ENCODE measurements at regions not wholly inside any gene's neighbourhood (a gene's known extent, or its start where the extent isn't known, plus 50 kb on each side); places are given as distances from the start of the nearest gene placed in this dataset.

DNA sequence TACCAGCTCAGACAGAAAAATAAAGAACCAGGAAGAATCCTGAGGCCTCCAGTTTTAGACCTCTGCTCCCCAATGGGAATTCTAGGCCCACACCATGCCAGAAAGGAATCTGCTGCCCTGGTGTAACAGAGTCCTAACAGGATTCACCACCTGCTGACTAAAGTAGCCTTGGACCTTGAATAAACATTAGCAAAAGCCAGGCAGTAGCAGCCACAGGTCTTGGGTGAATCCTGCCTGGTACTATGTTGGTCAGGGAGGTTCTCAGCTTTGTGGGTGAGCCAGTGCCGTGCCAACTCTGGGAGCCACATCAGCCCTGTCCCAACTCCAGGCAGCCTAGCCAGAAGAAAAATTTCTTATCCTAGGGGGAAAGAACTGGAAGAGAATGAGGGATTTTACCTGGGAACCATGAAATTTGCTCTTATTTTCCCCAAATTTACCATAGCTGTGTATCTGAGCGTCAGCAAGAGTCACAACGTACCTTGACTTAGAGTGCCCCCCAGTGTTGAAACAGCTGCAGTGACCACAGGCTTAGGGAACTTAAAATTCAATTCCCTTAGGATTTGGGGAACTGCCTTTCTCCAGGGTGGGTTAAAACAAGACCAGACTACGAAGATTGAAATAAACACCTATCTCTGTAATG, 1895.6 kb upstream of the PRR20A start:
- Histone ChIP-seq H3K4me1 (no peaks in the 10 kb centered on the region), H3K9me3 (peaks cover 0 to 8% of the 10 kb centered on the region in 2 donors)
- TF ChIP-seq, protein P1, sequence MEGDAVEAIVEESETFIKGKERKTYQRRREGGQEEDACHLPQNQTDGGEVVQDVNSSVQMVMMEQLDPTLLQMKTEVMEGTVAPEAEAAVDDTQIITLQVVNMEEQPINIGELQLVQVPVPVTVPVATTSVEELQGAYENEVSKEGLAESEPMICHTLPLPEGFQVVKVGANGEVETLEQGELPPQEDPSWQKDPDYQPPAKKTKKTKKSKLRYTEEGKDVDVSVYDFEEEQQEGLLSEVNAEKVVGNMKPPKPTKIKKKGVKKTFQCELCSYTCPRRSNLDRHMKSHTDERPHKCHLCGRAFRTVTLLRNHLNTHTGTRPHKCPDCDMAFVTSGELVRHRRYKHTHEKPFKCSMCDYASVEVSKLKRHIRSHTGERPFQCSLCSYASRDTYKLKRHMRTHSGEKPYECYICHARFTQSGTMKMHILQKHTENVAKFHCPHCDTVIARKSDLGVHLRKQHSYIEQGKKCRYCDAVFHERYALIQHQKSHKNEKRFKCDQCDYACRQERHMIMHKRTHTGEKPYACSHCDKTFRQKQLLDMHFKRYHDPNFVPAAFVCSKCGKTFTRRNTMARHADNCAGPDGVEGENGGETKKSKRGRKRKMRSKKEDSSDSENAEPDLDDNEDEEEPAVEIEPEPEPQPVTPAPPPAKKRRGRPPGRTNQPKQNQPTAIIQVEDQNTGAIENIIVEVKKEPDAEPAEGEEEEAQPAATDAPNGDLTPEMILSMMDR (IDR thresholded peaks at IDR 0.05): no peak

DNA sequence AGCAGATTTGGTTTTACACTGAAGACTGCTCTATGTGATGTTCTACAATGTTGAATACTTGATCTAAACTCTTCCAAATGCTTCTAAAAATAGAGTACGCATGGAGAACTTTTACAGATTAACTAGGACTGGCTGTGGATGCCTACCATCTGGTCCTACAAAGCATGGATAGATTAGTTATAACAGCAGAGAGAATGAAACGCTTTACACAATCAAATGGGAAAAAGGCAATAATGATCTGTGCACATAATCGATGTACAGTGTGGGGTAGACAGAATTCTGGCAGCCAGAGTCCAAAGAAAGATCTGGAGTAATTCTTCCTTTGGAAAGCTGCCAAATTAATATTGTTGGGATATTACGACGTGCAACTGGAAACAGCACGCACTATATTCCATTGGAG, 1885.5 kb upstream of the PRR20A start:
- Histone ChIP-seq H3K4me1 (no peaks in the 10 kb centered on the region), H3K4me3 (no peak overlapping the region), H3K27me3 (no peaks in the 10 kb centered on the region), H3K27ac (no peak overlapping the region), H3K36me3 (no peaks in the 10 kb centered on the region), H3K9me3 (no peaks in the 10 kb centered on the region)
- TF ChIP-seq, protein P1 (IDR thresholded peaks at IDR 0.05): no peak
- no peak for DNase-seq (ENCODE audit: low spot score)

More for the DNA sequence above, 1895.6 kb upstream of the PRR20A start:
- Histone ChIP-seq H3K27me3 (no peaks in the 10 kb centered on the region), H3K4me3 (no peak overlapping the region), H3K36me3 (no peaks in the 10 kb centered on the region), H3K27ac (no peak overlapping the region)
- no peak for DNase-seq (ENCODE audit: low spot score)

DNA sequence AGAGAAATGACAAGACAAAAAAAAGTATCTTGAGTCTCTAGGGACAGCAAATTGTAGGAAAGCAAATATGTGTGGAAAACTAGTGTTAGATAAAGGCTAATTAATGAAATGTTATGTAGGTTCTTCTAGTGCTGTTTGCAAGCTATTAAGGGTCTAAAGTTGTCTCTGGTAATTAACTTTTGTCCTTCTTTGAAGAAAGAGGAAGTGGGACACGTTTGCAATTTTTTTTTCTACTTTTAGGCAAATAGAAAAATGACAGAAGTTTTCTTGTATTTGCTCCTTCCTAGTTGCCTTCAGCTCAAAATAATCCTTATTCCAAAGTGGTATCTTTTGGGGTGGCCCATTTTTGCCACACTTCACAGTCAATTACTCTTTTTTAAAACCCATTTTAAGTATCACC, 1877.7 kb upstream of the PRR20A start:
- Histone ChIP-seq H3K4me3 (no peak overlapping the region), H3K9me3 (no peaks in the 10 kb centered on the region), H3K27me3 (no peaks in the 10 kb centered on the region), H3K36me3 (no peaks in the 10 kb centered on the region), H3K27ac (no peak overlapping the region), H3K4me1 (no peaks in the 10 kb centered on the region)
- TF ChIP-seq, protein P1 (IDR thresholded peaks at IDR 0.05): no peak
- DNase-seq (ENCODE audit: low spot score): no peak

DNA sequence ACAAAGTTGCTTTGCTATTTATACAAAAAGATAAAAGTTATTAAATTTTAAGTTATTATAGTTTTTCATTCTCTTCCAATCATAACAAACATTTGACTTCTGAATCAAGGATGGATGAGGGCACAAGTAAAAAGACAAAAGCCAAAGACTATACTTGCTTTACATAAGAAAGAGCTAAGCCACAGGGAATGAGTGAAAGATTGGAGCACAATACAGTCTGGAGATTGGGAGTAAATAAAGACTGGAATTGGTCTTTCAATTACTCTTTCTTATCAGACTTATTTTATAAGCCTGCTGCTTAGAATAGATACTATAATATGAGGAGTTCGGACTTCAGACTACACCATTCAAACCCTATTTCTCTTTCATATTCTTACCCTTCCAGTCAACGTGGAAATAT, 1874.1 kb upstream of the PRR20A start:
- Histone ChIP-seq H3K4me1 (no peaks in the 10 kb centered on the region), H3K9me3 (no peaks in the 10 kb centered on the region), H3K27me3 (no peaks in the 10 kb centered on the region), H3K4me3 (no peak overlapping the region), H3K27ac (no peak overlapping the region), H3K36me3 (no peaks in the 10 kb centered on the region)
- TF ChIP-seq, protein P1 (IDR thresholded peaks at IDR 0.05): no peak
- DNase-seq (ENCODE audit: low spot score): no peak

DNA sequence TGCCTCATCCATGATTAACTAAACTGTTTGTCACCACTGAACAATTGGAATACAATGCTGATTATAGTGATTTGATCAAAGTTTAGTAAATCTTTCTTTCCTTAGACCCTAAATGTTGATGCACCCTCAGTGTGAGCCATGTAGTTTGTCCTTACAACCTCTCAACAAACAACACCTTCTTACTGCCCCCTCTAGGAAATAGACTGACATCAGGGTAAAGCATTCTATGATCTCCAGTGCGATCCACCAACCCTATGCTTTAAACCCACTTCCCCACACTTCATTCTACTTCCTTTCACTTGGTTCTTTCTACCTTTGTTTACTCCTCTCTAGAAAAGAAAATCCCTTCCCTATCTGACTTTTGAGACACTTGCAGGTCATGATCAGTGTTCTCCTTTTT, 1842.5 kb upstream of the PRR20A start:
- Histone ChIP-seq H3K4me3 (no peak overlapping the region), H3K36me3 (no peaks in the 10 kb centered on the region), H3K9me3 (no peaks in the 10 kb centered on the region), H3K27ac (no peak overlapping the region), H3K4me1 (no peaks in the 10 kb centered on the region), H3K27me3 (no peaks in the 10 kb centered on the region)
- no peak for DNase-seq (ENCODE audit: low spot score)
- TF ChIP-seq, protein P1 (IDR thresholded peaks at IDR 0.05): no peak

DNA sequence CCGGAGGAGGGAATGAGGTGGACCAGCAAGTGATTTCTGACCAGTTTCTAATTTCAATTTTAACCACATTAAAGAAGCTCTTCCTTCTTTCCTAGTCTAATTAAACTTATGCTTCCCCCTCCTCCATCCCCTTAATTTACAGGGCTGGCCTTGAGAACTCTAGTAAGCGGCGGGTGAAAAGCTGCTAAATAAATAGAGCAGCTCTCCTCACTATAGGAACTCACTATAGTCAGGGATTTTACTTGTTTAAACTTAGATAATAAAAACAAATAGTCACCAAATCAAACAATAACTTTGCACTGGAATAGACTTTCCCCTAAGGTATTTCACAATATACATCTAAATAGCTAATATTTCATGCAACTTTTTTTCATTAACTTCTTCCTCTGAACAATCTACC, 1838.2 kb upstream of the PRR20A start:
- Histone ChIP-seq H3K4me3 (no peak overlapping the region), H3K27ac (no peak overlapping the region), H3K27me3 (no peaks in the 10 kb centered on the region), H3K36me3 (no peaks in the 10 kb centered on the region), H3K9me3 (no peaks in the 10 kb centered on the region), H3K4me1 (no peaks in the 10 kb centered on the region)
- TF ChIP-seq, protein P1 (IDR thresholded peaks at IDR 0.05): no peak
- no peak for DNase-seq (ENCODE audit: low spot score)

Data from right atrium auricular region (tissue), 2 donors.